GM12873 (cell line): ENCODE measurements at regions not wholly inside any gene's neighbourhood (a gene's known extent, or its start where the extent isn't known, plus 50 kb on each side); places are given as distances from the start of the nearest gene placed in this dataset.

Experiments used
- CTCF ChIP-seq: IDR thresholded peaks from 2 replicates; pipeline ENCODE4 v1.5.1; 2012; ENCODE audit warnings: low read depth, mild to moderate bottlenecking, moderate library complexity, low read length, control low read depth; ENCODE audit not compliant: insufficient read depth; ENCODE audit errors: missing control alignments

GRCh38 chr10:33478675-33479125 lies 144.2 kb upstream of the NRP1 start:
- no peak for TF ChIP-seq CTCF

GRCh38 chr10:33478089-33478674 lies 143.7 kb upstream of the NRP1 start:
- no peak for TF ChIP-seq CTCF

- TF ChIP-seq CTCF = no peak
These were observed 143.0 kb upstream of the NRP1 start for GRCh38 chr10:33477291-33478088.

- TF ChIP-seq CTCF = no peak
These were observed 142.3 kb upstream of the NRP1 start for GRCh38 chr10:33476757-33477273.

- TF ChIP-seq CTCF = no peak
These were observed 139.2 kb upstream of the NRP1 start for GRCh38 chr10:33473688-33474087.

GRCh38 chr10:33465747-33466146 lies 131.3 kb upstream of the NRP1 start:
- no peak for TF ChIP-seq CTCF

GRCh38 chr10:33463011-33463410 lies 128.5 kb upstream of the NRP1 start:
- no peak for TF ChIP-seq CTCF
